H1 (cell line): ENCODE measurements at regions not wholly inside any gene's neighbourhood (a gene's known extent, or its start where the extent isn't known, plus 50 kb on each side); places are given as distances from the start of the nearest gene placed in this dataset.

Source experiments
- CTCF ChIA-PET: fragments of 300-600 bp; sonication (Branson Sonifier 250); formaldehyde crosslinking; loops from one replicate; lab custom pipeline; 2021; ENCODE audit not compliant: partially characterized antibody; lab: Charles Lee
- POLR2A ChIA-PET: fragments of 300-600 bp; sonication (Branson Sonifier 250); formaldehyde crosslinking; loops from one replicate; lab custom pipeline; 2021; ENCODE audit warnings: inconsistent platforms; ENCODE audit not compliant: partially characterized antibody; lab: Charles Lee
- DNase-seq, 2 experiments: peaks; one replicate each; pipeline versions ENCODE4 v3.0.0 to v3.0.0-alpha.2; 2010 to 2022; ENCODE audit warnings: low spot score in 2 of 2, low read depth in 1 of 2, mixed read lengths in 1 of 2
- FAIRE-seq: peaks from 2 replicates; lab custom pipeline; 2011; peaks lifted over from hg19 to GRCh38; lab: Jason Lieb, UNC
- H2AFZ ChIP-seq: 2 replicates; pipeline ENCODE4 v1.8.1; 2012; ENCODE audit warnings: low read length, inconsistent platforms
- H2AK5ac ChIP-seq: 2 replicates; pipeline ENCODE4 v1.6.1; 2013; ENCODE audit warnings: low read depth, low read length
- H2BK120ac ChIP-seq: replicated peaks from 2 replicates; pipeline ENCODE3; 2013; ENCODE audit warnings: low read depth, low read length, inconsistent platforms
- H2BK12ac ChIP-seq: 2 replicates; pipeline ENCODE4 v1.6.1; 2013; ENCODE audit warnings: low read depth, low read length
- H2BK15ac ChIP-seq: 2 replicates; pipeline ENCODE4 v1.6.1; 2013; ENCODE audit warnings: low read length
- H2BK20ac ChIP-seq: 2 replicates; pipeline ENCODE4 v1.6.1; 2013; ENCODE audit warnings: low read length
- H2BK5ac ChIP-seq: 2 replicates; pipeline ENCODE4 v1.6.1; 2013; ENCODE audit warnings: low read depth, low read length
- H3K14ac ChIP-seq: 2 replicates; pipeline ENCODE4 v1.6.1; 2013; ENCODE audit warnings: inconsistent platforms; ENCODE audit not compliant: insufficient read length
- H3K18ac ChIP-seq: 2 replicates; pipeline ENCODE4 v1.6.1; 2013; ENCODE audit warnings: low read length; ENCODE audit errors: extremely low read depth
- H3K23ac ChIP-seq: 2 replicates; pipeline ENCODE4 v1.6.1; 2013; ENCODE audit warnings: inconsistent platforms; ENCODE audit not compliant: insufficient read length
- H3K23me2 ChIP-seq: 2 replicates; pipeline ENCODE4 v1.6.1; 2013; ENCODE audit warnings: low read depth, low read length
- H3K27ac ChIP-seq: 2 replicates; pipeline ENCODE4 v1.6.1; 2011; ENCODE audit warnings: low read depth, low read length, inconsistent platforms
- H3K27me3 ChIP-seq, 4 experiments: replicated peaks in 1 of 4; 1 replicate in 1 of 4; 2 replicates in 3 of 4; pipeline versions ENCODE4 v1.6.1 to v1.8.1; 2011 to 2013; ENCODE audit warnings: low read length in 3 of 4, mild to moderate bottlenecking in 3 of 4, inconsistent platforms in 2 of 4, mixed read lengths in 2 of 4, moderate library complexity in 1 of 4; ENCODE audit not compliant: control insufficient read depth in 3 of 4, insufficient read depth in 3 of 4; ENCODE audit errors: extremely low read depth in 1 of 4
- H3K36me3 ChIP-seq, 4 experiments: 2 replicates each; pipeline versions ENCODE4 v1.6.1 to v1.8.1; 2011 to 2013; ENCODE audit warnings: mild to moderate bottlenecking in 4 of 4, low read length in 3 of 4, moderate library complexity in 2 of 4, control low read depth in 1 of 4, inconsistent platforms in 1 of 4; ENCODE audit not compliant: insufficient read depth in 4 of 4, control insufficient read depth in 2 of 4
- H3K4ac ChIP-seq: replicated peaks from 2 replicates; pipeline ENCODE3; 2013; ENCODE audit warnings: low read length, low read depth, mixed read lengths, inconsistent platforms; ENCODE audit not compliant: insufficient read length
- H3K4me1 ChIP-seq, 4 experiments: replicated peaks in 1 of 4; 1 replicate in 1 of 4; 2 replicates in 3 of 4; pipeline versions ENCODE4 v1.6.1 to v1.8.1; 2011 to 2013; ENCODE audit warnings: low read length in 3 of 4, inconsistent platforms in 2 of 4, mixed read lengths in 1 of 4; ENCODE audit not compliant: insufficient read depth in 4 of 4, control insufficient read depth in 3 of 4
- H3K4me2 ChIP-seq, 2 experiments: 2 replicates each; pipeline versions ENCODE4 v1.6.1 to v1.8.1; 2011 to 2013; ENCODE audit warnings: low read depth in 2 of 2, low read length in 2 of 2, control low read depth in 1 of 2, inconsistent platforms in 1 of 2, mild to moderate bottlenecking in 1 of 2; ENCODE audit not compliant: insufficient read depth in 1 of 2
- H3K4me3 ChIP-seq, 4 experiments: fragments of 200-600, 300-600 bp in 1 of 4; sonication (generic), shearing (Covaris generic), sonication (Bioruptor Twin) in 1 of 4; 2 replicates each; pipeline versions ENCODE4 v1.5.1 to v1.8.1; 2011 to 2016; ENCODE audit warnings: low read length in 4 of 4, low read depth in 3 of 4, control low read depth in 2 of 4, inconsistent platforms in 2 of 4, mild to moderate bottlenecking in 2 of 4, mixed read lengths in 1 of 4, moderate library complexity in 1 of 4; ENCODE audit not compliant: insufficient read depth in 2 of 4; ENCODE audit errors: extremely low read depth in 1 of 4
- H3K56ac ChIP-seq: replicated peaks from 2 replicates; pipeline ENCODE3; 2013; ENCODE audit warnings: low read depth, mild to moderate bottlenecking, mixed read lengths, low read length, inconsistent platforms; ENCODE audit not compliant: insufficient read length
- H3K79me1 ChIP-seq: 2 replicates; pipeline ENCODE4 v1.6.1; 2013; ENCODE audit warnings: low read depth, low read length, control low read depth
- H3K79me2 ChIP-seq, 2 experiments: 2 replicates each; pipeline versions ENCODE4 v1.6.1 to v1.8.1; 2012 to 2013; ENCODE audit warnings: low read length in 2 of 2, mild to moderate bottlenecking in 2 of 2, inconsistent platforms in 1 of 2; ENCODE audit not compliant: insufficient read depth in 2 of 2, control insufficient read depth in 1 of 2
- H3K9ac ChIP-seq, 4 experiments: replicated peaks in 1 of 4; 1 replicate in 1 of 4; 2 replicates in 3 of 4; pipeline versions ENCODE4 v1.6.1 to v1.8.1; 2011 to 2013; ENCODE audit warnings: low read depth in 3 of 4, low read length in 3 of 4, control low read depth in 2 of 4, mild to moderate bottlenecking in 2 of 4, moderate library complexity in 2 of 4, inconsistent platforms in 1 of 4; ENCODE audit errors: extremely low read depth in 1 of 4
- H3K9me3 ChIP-seq, 2 experiments: 2 replicates each; pipeline versions ENCODE4 v1.6.1 to v1.8.1; 2012 to 2013; ENCODE audit warnings: mild to moderate bottlenecking in 2 of 2, moderate library complexity in 2 of 2, control low read depth in 1 of 2, inconsistent platforms in 1 of 2, low read depth in 1 of 2, low read length in 1 of 2, mixed read lengths in 1 of 2; ENCODE audit not compliant: insufficient read depth in 2 of 2
- H4K20me1 ChIP-seq, 2 experiments: replicated peaks in 1 of 2; 2 replicates each; pipeline versions ENCODE3 to v1.8.1; 2011 to 2013; ENCODE audit warnings: inconsistent platforms in 2 of 2, low read length in 2 of 2, mild to moderate bottlenecking in 1 of 2; ENCODE audit not compliant: insufficient read depth in 2 of 2, control insufficient read depth in 1 of 2
- H4K5ac ChIP-seq: 2 replicates; pipeline ENCODE4 v1.6.1; 2013; ENCODE audit warnings: low read length, low read depth, mixed read lengths, inconsistent platforms; ENCODE audit not compliant: insufficient read length
- H4K8ac ChIP-seq: 2 replicates; pipeline ENCODE4 v1.8.0; 2013; ENCODE audit warnings: mild to moderate bottlenecking, moderate library complexity, low read length, inconsistent platforms; ENCODE audit not compliant: insufficient read depth; ENCODE audit errors: extremely low read depth
- H4K91ac ChIP-seq: replicated peaks from 2 replicates; pipeline ENCODE3; 2013; ENCODE audit warnings: low read length, mixed read lengths, inconsistent platforms; ENCODE audit not compliant: insufficient read length
- CHD2 ChIP-seq: IDR thresholded peaks from 2 replicates; pipeline ENCODE4 v1.6.1; 2012; ENCODE audit warnings: low read length, improper control_type of control experiment
- CREB1 ChIP-seq: IDR thresholded peaks from 2 replicates; pipeline ENCODE4 v1.6.1; 2012; ENCODE audit warnings: inconsistent platforms
- GTF2F1 ChIP-seq: IDR thresholded peaks from 2 replicates; pipeline ENCODE4 v1.6.1; 2012; ENCODE audit warnings: low read depth, low read length, improper control_type of control experiment, borderline replicate concordance
- JUND ChIP-seq: IDR thresholded peaks from 2 replicates; pipeline ENCODE4 v1.6.1; 2011; ENCODE audit warnings: mild to moderate bottlenecking, improper control_type of control experiment, low read length
- RBBP5 ChIP-seq: IDR thresholded peaks from 2 replicates; pipeline ENCODE4 v1.7.1; 2012; ENCODE audit warnings: low read depth, mild to moderate bottlenecking, inconsistent platforms, low read length, moderate library complexity, borderline replicate concordance
- SIN3A ChIP-seq, 2 experiments: IDR thresholded peaks in 1 of 2; conservative IDR thresholded peaks in 1 of 2; 2 replicates each; pipeline ENCODE4 v1.6.1; 2011 to 2012; ENCODE audit warnings: low read length in 2 of 2, improper control_type of control experiment in 1 of 2, low read depth in 1 of 2, mild to moderate bottlenecking in 1 of 2
- TCF12 ChIP-seq: IDR thresholded peaks from 2 replicates; pipeline ENCODE4 v1.6.1; 2011; ENCODE audit warnings: low read depth, mild to moderate bottlenecking, low read length
- TEAD4 ChIP-seq: IDR thresholded peaks from 2 replicates; pipeline ENCODE4 v1.6.1; 2012; ENCODE audit warnings: low read depth, low read length, inconsistent platforms, mixed read lengths
- WGBS, 2 experiments: shearing (Covaris generic) in 1 of 2; methylation state at CpG; one replicate each; pipeline versions ENCODE4 v1.1.6 to v1.1.7; 2013 to 2015; ENCODE audit warnings: low lambda C conversion rate in 2 of 2, mixed read lengths in 2 of 2, inconsistent platforms in 1 of 2, low coverage in 1 of 2, missing lambda C conversion rate in 1 of 2; ENCODE audit not compliant: insufficient replicate concordance in 2 of 2, insufficient coverage in 1 of 2, insufficient read length in 1 of 2; ENCODE audit errors: extremely low coverage in 1 of 2, missing lambda C conversion rate in 1 of 2; 5-methylcytosine and 5-hydroxymethylcytosine counted together
- TF ChIP-seq, protein P1 (sequence below): IDR thresholded peaks from 2 replicates; pipeline ENCODE4 v1.6.1; 2012; ENCODE audit warnings: inconsistent platforms

GRCh38 chrX:131649741-131650140 is 105.9 kb downstream of the OR13H1 start:
- WGBS, 2 experiments, result 92% methylated on average over 4 of the region's 5 CpGs; no CpG with 5 or more reads in 1 of the 2 experiments
- Histone ChIP-seq H3K23me2 (no peaks in the 10 kb centered on the region), H3K56ac (no peak overlapping the region), H3K18ac (no peak overlapping the region), H3K9me3 (no peaks in the 10 kb centered on the region), H2AK5ac (no peak overlapping the region), H3K4me1 (no peaks in the 10 kb centered on the region), H4K8ac (no peak overlapping the region), H3K79me1 (no peaks in the 10 kb centered on the region), H3K27ac (no peak overlapping the region), H4K5ac (no peak overlapping the region), H2AFZ (no peak overlapping the region), H3K79me2 (no peaks in the 10 kb centered on the region), H2BK12ac (no peak overlapping the region), H3K23ac (no peak overlapping the region), H3K9ac (no peak overlapping the region), H2BK120ac (no peak overlapping the region), H4K20me1 (no peaks in the 10 kb centered on the region), H2BK5ac (no peak overlapping the region), H4K91ac (no peak overlapping the region), H2BK20ac (no peak overlapping the region), H3K14ac (no peak overlapping the region), H2BK15ac (no peak overlapping the region), H3K4me3 (no peak overlapping the region), H3K4me2 (no peak overlapping the region), H3K27me3 (no peaks in the 10 kb centered on the region), H3K4ac (no peak overlapping the region), H3K36me3 (no peaks in the 10 kb centered on the region)
- no peak for TF ChIP-seq SIN3A (conservative IDR thresholded peaks at IDR 0.05 in 1 of 2, IDR thresholded peaks at IDR 0.05 in 1 of 2; ENCODE audit: low read depth in 1 of 2, low read length in 2 of 2)
- TF ChIP-seq GTF2F1, result no peak
- no peak for TF ChIP-seq CREB1
- no peak for TF ChIP-seq TEAD4
- TF ChIP-seq, protein P1, sequence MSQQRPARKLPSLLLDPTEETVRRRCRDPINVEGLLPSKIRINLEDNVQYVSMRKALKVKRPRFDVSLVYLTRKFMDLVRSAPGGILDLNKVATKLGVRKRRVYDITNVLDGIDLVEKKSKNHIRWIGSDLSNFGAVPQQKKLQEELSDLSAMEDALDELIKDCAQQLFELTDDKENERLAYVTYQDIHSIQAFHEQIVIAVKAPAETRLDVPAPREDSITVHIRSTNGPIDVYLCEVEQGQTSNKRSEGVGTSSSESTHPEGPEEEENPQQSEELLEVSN, result no peak
- TF ChIP-seq TCF12, result no peak
- TF ChIP-seq CHD2, result no peak
- TF ChIP-seq JUND, result no peak
- no peak for TF ChIP-seq RBBP5
- CTCF ChIA-PET, result interaction anchor here (0.8 kb wide), 1 partner anchor 656 kb away, joined by 3 read pairs; no protein-coding TSS in a partner anchor
- no peak for DNase-seq
- POLR2A ChIA-PET, result no interaction called here
- no peak for FAIRE-seq
